B cell (primary cell): ENCODE measurements at regions not wholly inside any gene's neighbourhood (a gene's known extent, or its start where the extent isn't known, plus 50 kb on each side); places are given as distances from the start of the nearest gene placed in this dataset.

Source experiments
- ATAC-seq: fragments of 200-7000 bp; cut with Tn5 transposase; one replicate; pipeline ENCODE4 v1.10.0; 2021; ENCODE audit warnings: low read depth, mild to moderate bottlenecking, moderate number of reproducible peaks, moderate library complexity
- CTCF ChIA-PET: fragments of 350-600 bp; sonication (Branson Sonifier 250); formaldehyde crosslinking; loops from one replicate; lab custom pipeline; 2021; ENCODE audit warnings: antibody characterized with exemption, inconsistent platforms; lab: Charles Lee
- POLR2A ChIA-PET: fragments of 350-600 bp; sonication (Branson Sonifier 250); formaldehyde crosslinking; loops from one replicate; lab custom pipeline; 2021; ENCODE audit warnings: antibody characterized with exemption; lab: Charles Lee
- DNase-seq: peaks from one replicate; pipeline ENCODE4 v3.0.0; 2013
- H2AFZ ChIP-seq: 2 replicates; pipeline ENCODE4 v1.6.1; 2012; ENCODE audit warnings: mild to moderate bottlenecking, low read depth, low read length; ENCODE audit not compliant: insufficient read depth, poor library complexity, severe bottlenecking
- H3K27ac ChIP-seq, 2 donors: 1 replicate in 1 of 2; 2 replicates in 1 of 2; pipeline ENCODE4 v1.5.1; 2012 to 2013; ENCODE audit warnings: low read length in 2 of 2, mild to moderate bottlenecking in 2 of 2, moderate library complexity in 1 of 2
- H3K27me3 ChIP-seq, 4 experiments: fragments of 200-600 bp in 1 of 4; sonication (generic) in 1 of 4; replicated peaks in 1 of 4; 1 replicate in 2 of 4; 2 replicates in 2 of 4; pipeline versions ENCODE4 v1.6.1 to v1.7.0; 2013 to 2016; ENCODE audit warnings: low read length in 3 of 4, mild to moderate bottlenecking in 2 of 4, mixed read lengths in 1 of 4, moderate library complexity in 1 of 4; ENCODE audit not compliant: insufficient read depth in 4 of 4, control insufficient read depth in 3 of 4; ENCODE audit errors: control extremely low read depth in 1 of 4
- H3K36me3 ChIP-seq, 2 experiments: replicated peaks in 1 of 2; 1 replicate in 1 of 2; 2 replicates in 1 of 2; pipeline versions ENCODE4 v1.6.1 to v1.7.1; 2013; ENCODE audit warnings: low read length in 1 of 2; ENCODE audit not compliant: insufficient read depth in 2 of 2, control insufficient read depth in 1 of 2; ENCODE audit errors: control extremely low read depth in 1 of 2, extremely low read depth in 1 of 2
- H3K4me1 ChIP-seq, 2 donors: fragments of 200-600 bp in 1 of 2; sonication (generic) in 1 of 2; 1 replicate in 1 of 2; 2 replicates in 1 of 2; pipeline versions ENCODE4 v1.5.1 to v1.6.1; 2013 to 2017; ENCODE audit warnings: low read length in 2 of 2; ENCODE audit not compliant: control insufficient read depth in 2 of 2, insufficient read depth in 2 of 2
- H3K4me2 ChIP-seq: replicated peaks from 2 replicates; pipeline ENCODE3; 2012; ENCODE audit warnings: mild to moderate bottlenecking, low read depth, low read length; ENCODE audit not compliant: poor library complexity, severe bottlenecking
- H3K4me3 ChIP-seq, 5 experiments: fragments of 200-600 bp in 1 of 5; sonication (generic) in 1 of 5; 1 replicate in 3 of 5; 2 replicates in 2 of 5; pipeline versions ENCODE4 v1.5.1 to v1.7.0; 2011 to 2016; ENCODE audit warnings: low read length in 4 of 5, mild to moderate bottlenecking in 4 of 5, low read depth in 2 of 5, control low read depth in 1 of 5, moderate library complexity in 1 of 5; ENCODE audit not compliant: insufficient read depth in 1 of 5; ENCODE audit errors: control extremely low read depth in 1 of 5, extremely low read depth in 1 of 5
- H3K79me2 ChIP-seq: fragments of 200-600 bp; sonication (generic); one replicate; pipeline ENCODE4 v1.6.0; 2016; ENCODE audit warnings: low read length; ENCODE audit not compliant: control insufficient read depth, insufficient read depth
- H3K9ac ChIP-seq: fragments of 200-600 bp; sonication (generic); 2 replicates; pipeline ENCODE4 v1.6.1; 2017; ENCODE audit warnings: mild to moderate bottlenecking, low read length, moderate library complexity
- H3K9me3 ChIP-seq, 3 donors: one replicate each; pipeline versions ENCODE4 v1.6.1 to v1.7.1; 2013; ENCODE audit warnings: low read length in 2 of 3; ENCODE audit not compliant: control insufficient read depth in 2 of 3, insufficient read depth in 1 of 3; ENCODE audit errors: control extremely low read depth in 1 of 3
- H4K20me1 ChIP-seq: 2 replicates; pipeline ENCODE4 v1.6.0; 2012; ENCODE audit warnings: mild to moderate bottlenecking, low read length; ENCODE audit not compliant: insufficient read depth, control insufficient read depth, poor library complexity, severe bottlenecking
- H3K27ac Mint-ChIP-seq: one replicate; pipeline ENCODE4 v1.8.0; 2021; ENCODE audit warnings: mixed read lengths
- H3K27me3 Mint-ChIP-seq: one replicate; pipeline ENCODE4 v1.8.0; 2021; ENCODE audit warnings: mixed read lengths
- H3K4me1 Mint-ChIP-seq: one replicate; pipeline ENCODE4 v1.8.0; 2021; ENCODE audit warnings: mixed read lengths
- H3K4me3 Mint-ChIP-seq: one replicate; pipeline ENCODE4 v1.8.0; 2021; ENCODE audit warnings: mixed read lengths
- H3K9me3 Mint-ChIP-seq: one replicate; pipeline ENCODE4 v1.8.0; 2022; ENCODE audit warnings: mixed read lengths; ENCODE audit not compliant: insufficient read depth
- CTCF ChIP-seq: fragments of 200-600 bp; IDR thresholded peaks from one replicate; pipeline ENCODE4 v1.8.0; 2022; ENCODE audit warnings: antibody characterized with exemption, mild to moderate bottlenecking
- EZH2 ChIP-seq: IDR thresholded peaks from 2 replicates; pipeline ENCODE4 v1.6.1; 2012; ENCODE audit warnings: borderline replicate concordance, low read depth, mild to moderate bottlenecking, moderate library complexity, low read length; ENCODE audit not compliant: insufficient read depth, poor library complexity, severe bottlenecking
- WGBS: methylation state at CpG from one replicate; pipeline ENCODE4 v1.1.5; 2013; ENCODE audit warnings: missing lambda C conversion rate; ENCODE audit not compliant: insufficient coverage; 5-methylcytosine and 5-hydroxymethylcytosine counted together
- intact Hi-C: fragments of 100-400 bp; cut with micrococcal nuclease; formaldehyde crosslinking; loops from one replicate; pipeline ENCODE4 v1.10.0; 2022

DNA sequence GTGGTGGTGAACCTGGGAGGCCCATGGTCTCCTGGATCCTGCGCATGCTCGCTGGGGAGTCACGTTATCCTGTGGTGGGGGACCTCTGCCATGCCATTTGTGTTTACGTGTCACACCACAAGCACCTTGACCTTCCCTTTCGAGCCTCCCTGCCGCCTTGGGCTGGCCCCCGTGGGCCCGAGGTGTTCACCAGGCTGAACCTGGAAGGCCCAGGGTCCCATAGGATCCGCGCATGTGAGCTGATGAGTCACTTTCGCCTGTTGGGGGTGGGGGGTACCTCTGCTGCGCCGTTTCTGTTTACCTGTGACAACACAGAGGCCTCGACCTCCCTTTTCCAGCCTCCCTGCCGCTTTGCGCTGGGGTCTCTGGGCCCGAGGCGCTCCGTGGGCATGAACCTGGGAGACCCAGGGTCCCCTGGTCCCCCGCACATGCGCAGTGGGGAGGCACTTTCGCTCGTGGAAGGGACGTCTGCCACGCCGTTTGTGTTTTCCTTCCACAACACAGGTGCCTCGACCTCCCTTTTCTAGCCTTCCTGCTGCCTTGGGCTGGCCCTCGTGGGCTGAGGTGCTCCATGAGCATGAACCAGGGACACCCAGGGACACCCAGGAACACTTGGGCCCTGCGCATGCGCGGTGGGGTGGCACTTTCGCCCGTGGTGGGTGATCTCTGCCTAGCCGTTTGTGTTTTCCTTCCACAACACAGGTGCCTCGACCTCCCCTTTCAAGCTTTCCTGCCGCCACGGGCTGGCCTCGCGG is 334.1 kb downstream of the ALG10 start:
- Mint-ChIP-seq H3K27ac (no peak overlapping the region), H3K9me3 (no peaks in the 10 kb centered on the region), H3K27me3 (no peaks in the 10 kb centered on the region), H3K4me3 (no peak overlapping the region), H3K4me1 (no peaks in the 10 kb centered on the region)
- 70% methylated on average over 33 of the region's 39 CpGs for WGBS
- H4K20me1 ChIP-seq: no peaks in the 10 kb centered on the region
- no peaks in the 10 kb centered on the region for H3K4me1 ChIP-seq
- H3K27ac ChIP-seq: no peak overlapping the region
- H3K4me3 ChIP-seq: no peak overlapping the region
- no peak overlapping the region for H3K4me2 ChIP-seq
- no peaks in the 10 kb centered on the region for H3K36me3 ChIP-seq
- ChIA-PET CTCF (no interaction called here), POLR2A (no interaction called here)
- intact Hi-C loops: no loop called here
- no peak overlapping the region for H2AFZ ChIP-seq
- TF ChIP-seq EZH2 (no peak), CTCF (no peak)
- H3K9ac ChIP-seq: no peak overlapping the region
- no peaks in the 10 kb centered on the region for H3K79me2 ChIP-seq
- DNase-seq: no peak
- H3K27me3 ChIP-seq: no peaks in the 10 kb centered on the region
- peaks cover 0 to 99% (median 2%) of the 10 kb centered on the region in 3 donors for H3K9me3 ChIP-seq
- ATAC-seq: no peak

GRCh38 chr12:34357791-34358190 is 335.5 kb downstream of the ALG10 start:
- DNase-seq: no peak
- H3K4me3 Mint-ChIP-seq: no peak overlapping the region
- no peak overlapping the region for H2AFZ ChIP-seq
- 46% methylated on average over 18 of the region's 20 CpGs for WGBS
- TF ChIP-seq EZH2: no peak
- TF ChIP-seq CTCF: no peak
- no peak overlapping the region for H3K4me2 ChIP-seq
- H3K9me3 Mint-ChIP-seq: no peaks in the 10 kb centered on the region
- no peaks in the 10 kb centered on the region for H3K36me3 ChIP-seq
- no peaks in the 10 kb centered on the region for H3K27me3 ChIP-seq
- no peak for ATAC-seq
- CTCF ChIA-PET: no interaction called here
- H3K4me3 ChIP-seq: no peak overlapping the region
- H4K20me1 ChIP-seq: no peaks in the 10 kb centered on the region
- H3K9me3 ChIP-seq: peaks cover 0 to 100% (median 2%) of the 10 kb centered on the region in 3 donors
- H3K79me2 ChIP-seq: no peaks in the 10 kb centered on the region
- no peak overlapping the region for H3K27ac ChIP-seq
- no peak overlapping the region for H3K27ac Mint-ChIP-seq
- H3K4me1 ChIP-seq: no peaks in the 10 kb centered on the region
- no peaks in the 10 kb centered on the region for H3K27me3 Mint-ChIP-seq
- no peak overlapping the region for H3K9ac ChIP-seq
- intact Hi-C loops: no loop called here
- POLR2A ChIA-PET: no interaction called here
- H3K4me1 Mint-ChIP-seq: no peaks in the 10 kb centered on the region
